ENCODE measurements at regions not wholly inside any gene's neighbourhood (a gene's known extent, or its start where the extent isn't known, plus 50 kb on each side); places are given as distances from the start of the nearest gene placed in this dataset.

DNA sequence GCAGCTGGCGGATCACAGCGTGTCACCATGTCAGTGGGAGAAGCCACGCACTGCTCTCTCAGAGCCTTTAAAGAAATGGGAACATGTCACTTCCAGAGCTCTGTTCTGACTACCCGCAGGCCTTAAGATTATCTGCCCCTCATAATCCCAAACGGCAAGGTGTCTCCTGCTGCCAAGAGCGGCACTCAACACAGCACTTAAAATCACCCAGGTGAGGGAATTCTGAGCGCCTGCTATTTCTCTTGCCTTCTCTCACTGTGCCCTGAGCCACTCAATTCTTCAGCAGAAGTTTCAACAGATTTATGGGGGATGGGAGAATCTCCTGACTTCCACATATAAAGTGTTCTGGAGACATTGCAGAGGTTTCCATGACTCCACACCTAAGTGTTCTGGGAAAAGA, 137.9 kb downstream of the LMO4 start:
- Mint-ChIP-seq H3K9me3 (no peaks in the 10 kb centered on the region), H3K4me1 (no peaks in the 10 kb centered on the region), H3K36me3 (no peaks in the 10 kb centered on the region), H3K4me3 (no peak overlapping the region), H3K27ac (no peak overlapping the region)
- DNase-seq (ENCODE audit: low spot score in 2 of 2) (no peak), ATAC-seq (no peak)

DNA sequence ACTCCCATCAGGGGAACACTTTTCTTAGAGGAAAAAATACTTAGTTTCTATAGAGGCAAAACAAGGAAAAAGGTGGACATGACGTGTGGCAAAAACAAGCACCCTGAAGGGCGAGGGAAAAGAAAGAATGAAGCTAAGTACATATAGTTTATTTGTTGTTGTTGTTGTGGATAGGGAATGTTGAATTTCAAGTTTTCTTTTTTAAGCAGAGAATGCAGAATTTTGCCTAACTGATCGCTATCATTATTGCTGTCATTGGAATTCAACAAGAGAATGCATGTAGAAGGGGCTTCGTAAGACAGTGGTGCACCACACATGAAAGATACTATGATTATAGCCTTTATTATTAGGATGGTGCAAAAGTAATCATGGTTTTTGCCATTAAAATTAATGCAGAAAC, 144.0 kb downstream of the LMO4 start:
- no peaks in the 10 kb centered on the region for H3K36me3 Mint-ChIP-seq
- no peak for DNase-seq (ENCODE audit: low spot score in 2 of 2)
- ATAC-seq, result no peak
- H3K4me3 Mint-ChIP-seq, result no peak overlapping the region
- no peak overlapping the region for H3K27ac Mint-ChIP-seq
- H3K4me1 Mint-ChIP-seq, result no peaks in the 10 kb centered on the region
- H3K9me3 Mint-ChIP-seq, result no peaks in the 10 kb centered on the region

DNA sequence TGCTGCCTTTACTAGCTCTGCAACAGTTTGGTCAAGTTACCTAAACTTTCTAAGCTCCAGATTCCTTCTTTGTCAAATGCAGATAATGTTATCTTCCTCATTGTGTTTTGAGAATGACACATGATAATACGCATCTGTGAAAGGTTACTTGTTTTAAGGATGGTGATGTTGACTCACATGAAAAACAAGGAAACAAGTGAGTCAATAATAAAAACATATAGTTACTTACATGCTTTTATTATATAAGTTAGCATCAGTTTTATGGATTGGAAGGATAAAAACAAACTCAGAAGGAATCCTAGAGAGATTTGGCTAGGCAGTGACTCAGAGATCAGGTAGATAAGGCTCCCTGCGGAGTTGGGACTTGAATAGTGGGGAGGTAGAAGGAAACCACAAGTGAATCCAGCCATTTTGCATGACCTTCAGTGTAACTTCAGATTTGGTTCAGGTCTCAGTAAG, 144.6 kb downstream of the LMO4 start:
- H3K27ac Mint-ChIP-seq, result no peak overlapping the region
- DNase-seq (ENCODE audit: low spot score in 2 of 2) (no peak), ATAC-seq (no peak)
- no peaks in the 10 kb centered on the region for H3K36me3 Mint-ChIP-seq
- H3K9me3 Mint-ChIP-seq, result no peaks in the 10 kb centered on the region
- H3K4me3 Mint-ChIP-seq, result no peak overlapping the region
- H3K4me1 Mint-ChIP-seq, result no peaks in the 10 kb centered on the region

DNA sequence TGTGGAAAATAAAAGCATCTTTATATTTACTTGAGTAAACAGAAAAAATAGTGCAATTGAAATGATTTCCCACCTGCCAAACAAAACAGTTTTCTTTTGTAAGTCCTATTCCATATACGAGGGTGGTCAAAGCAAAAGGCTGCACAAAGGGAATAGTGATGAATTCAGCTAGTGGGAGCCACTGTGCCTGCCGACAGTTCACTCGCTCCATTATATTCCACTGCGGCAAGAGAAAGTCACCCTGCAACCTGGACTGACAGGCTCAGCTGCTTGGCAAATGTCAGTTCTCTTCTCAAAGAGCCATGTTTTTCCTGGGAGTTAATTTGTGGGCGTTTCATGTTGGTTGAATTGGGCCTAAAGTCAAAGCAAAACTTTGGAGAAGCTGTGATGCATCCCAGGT, 145.4 kb downstream of the LMO4 start:
- H3K27ac Mint-ChIP-seq, result no peak overlapping the region
- no peak for DNase-seq (ENCODE audit: low spot score in 2 of 2)
- no peaks in the 10 kb centered on the region for H3K36me3 Mint-ChIP-seq
- no peak for ATAC-seq
- H3K4me1 Mint-ChIP-seq, result no peaks in the 10 kb centered on the region
- H3K4me3 Mint-ChIP-seq, result no peak overlapping the region
- H3K9me3 Mint-ChIP-seq, result no peaks in the 10 kb centered on the region

DNA sequence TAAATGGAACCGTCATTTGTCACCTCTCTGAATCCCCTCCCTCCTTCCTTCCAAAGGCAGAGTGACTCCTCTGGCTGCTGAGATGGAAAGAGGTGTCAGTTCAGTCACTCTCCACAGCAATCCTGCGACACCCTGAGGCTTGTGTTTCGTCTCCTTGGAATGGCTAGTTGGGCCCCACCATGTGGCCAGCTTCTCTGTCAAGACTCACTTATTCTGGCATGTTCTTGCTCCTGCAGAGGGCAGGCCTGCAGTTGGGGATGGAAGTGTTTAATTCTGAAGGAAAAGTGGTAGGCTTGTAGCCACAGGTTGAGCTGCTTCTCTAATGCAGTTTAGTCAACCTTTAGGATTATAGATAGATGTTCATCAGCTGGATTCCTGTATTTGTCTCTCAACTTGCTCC, 149.6 kb downstream of the LMO4 start:
- Mint-ChIP-seq H3K4me1 (no peaks in the 10 kb centered on the region), H3K36me3 (no peaks in the 10 kb centered on the region), H3K27ac (no peak overlapping the region), H3K9me3 (no peaks in the 10 kb centered on the region), H3K4me3 (no peak overlapping the region)
- ATAC-seq (no peak), DNase-seq (ENCODE audit: low spot score in 2 of 2) (no peak)

DNA sequence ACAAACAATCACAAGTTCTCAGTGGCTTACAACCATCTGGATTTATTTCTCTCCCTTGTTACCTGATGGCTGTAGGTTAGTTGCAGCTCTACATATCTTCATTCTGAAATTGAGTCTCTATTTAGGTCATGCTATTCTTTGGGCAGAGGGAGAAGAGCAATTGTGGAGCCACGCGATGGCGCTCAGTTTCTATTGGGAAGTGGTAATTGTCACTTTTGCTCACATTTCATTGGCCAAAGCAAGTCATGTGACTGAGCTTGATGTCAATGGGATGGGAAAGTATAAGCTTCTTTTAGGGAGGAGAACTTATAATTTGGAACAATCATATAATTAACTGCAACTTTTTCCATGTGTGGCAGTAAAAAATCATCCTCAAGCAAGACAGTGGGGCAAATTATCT, 166.5 kb downstream of the LMO4 start:
- Mint-ChIP-seq H3K9me3 (no peaks in the 10 kb centered on the region), H3K27ac (no peak overlapping the region), H3K4me1 (no peaks in the 10 kb centered on the region), H3K36me3 (no peaks in the 10 kb centered on the region), H3K4me3 (no peak overlapping the region)
- ATAC-seq (no peak), DNase-seq (ENCODE audit: low spot score in 2 of 2) (no peak)

DNA sequence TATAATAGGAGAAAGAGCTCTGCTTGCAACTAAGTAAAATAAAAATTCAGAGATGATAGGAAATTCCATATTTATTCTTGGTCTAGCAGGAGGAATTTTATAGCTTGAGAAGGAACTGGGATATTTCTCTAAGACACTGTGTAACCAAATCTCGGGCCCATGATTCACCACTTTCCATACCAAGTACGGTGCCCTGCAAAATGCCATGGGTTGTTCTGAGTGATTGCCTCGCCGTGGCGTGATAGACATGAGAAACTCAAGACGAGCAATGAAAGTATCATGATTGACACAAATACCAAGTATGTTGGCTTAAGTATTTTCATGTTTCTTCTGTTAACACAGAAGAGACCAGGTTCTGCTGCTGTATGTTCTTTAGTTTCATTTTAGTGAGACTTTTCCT, 167.2 kb downstream of the LMO4 start:
- ATAC-seq (no peak), DNase-seq (ENCODE audit: low spot score in 2 of 2) (no peak)
- no peaks in the 10 kb centered on the region for H3K36me3 Mint-ChIP-seq
- H3K4me1 Mint-ChIP-seq, result no peaks in the 10 kb centered on the region
- H3K4me3 Mint-ChIP-seq, result no peak overlapping the region
- no peak overlapping the region for H3K27ac Mint-ChIP-seq
- no peaks in the 10 kb centered on the region for H3K9me3 Mint-ChIP-seq

DNA sequence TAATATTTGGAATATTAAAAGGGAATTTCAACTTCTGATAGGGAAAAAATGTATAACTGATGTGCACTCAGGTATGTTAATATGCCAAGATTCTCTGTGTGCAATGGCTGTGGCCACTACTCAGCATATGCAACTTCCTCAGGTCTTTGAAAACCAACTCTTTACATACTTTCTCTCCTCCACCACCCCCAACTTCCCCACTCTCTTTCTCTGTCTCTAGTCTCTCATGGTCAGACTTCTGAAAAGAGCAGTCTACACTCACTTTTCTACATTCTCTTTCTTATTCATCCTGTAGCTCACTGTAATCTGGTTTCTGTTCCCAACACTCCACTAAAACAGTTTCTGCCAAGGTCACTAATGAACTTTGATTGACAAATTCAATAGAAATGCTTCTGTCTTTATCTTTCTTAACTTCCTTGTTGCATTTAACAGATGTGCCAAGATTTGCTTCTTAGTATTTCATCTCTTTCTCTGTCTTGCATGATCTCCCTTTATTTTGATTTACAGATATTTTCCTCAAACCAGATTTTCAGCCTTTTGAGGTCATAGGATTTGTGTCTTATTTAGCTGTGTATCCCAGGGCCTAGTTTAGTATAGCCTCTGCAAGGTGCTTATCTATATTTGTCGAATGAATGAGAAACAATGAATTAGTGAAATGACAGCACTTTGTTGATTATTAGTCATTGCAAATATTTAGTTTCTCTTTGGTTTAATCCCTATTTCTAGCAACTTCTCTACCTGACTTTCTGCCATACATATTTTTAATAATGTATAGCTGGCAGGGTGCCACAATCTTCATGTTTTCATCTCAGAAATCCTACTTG, 168.9 kb downstream of the LMO4 start:
- Mint-ChIP-seq H3K9me3 (no peaks in the 10 kb centered on the region), H3K4me1 (no peaks in the 10 kb centered on the region), H3K4me3 (no peak overlapping the region), H3K36me3 (no peaks in the 10 kb centered on the region), H3K27ac (no peak overlapping the region)
- DNase-seq (ENCODE audit: low spot score in 2 of 2) (no peak), ATAC-seq (no peak)

DNA sequence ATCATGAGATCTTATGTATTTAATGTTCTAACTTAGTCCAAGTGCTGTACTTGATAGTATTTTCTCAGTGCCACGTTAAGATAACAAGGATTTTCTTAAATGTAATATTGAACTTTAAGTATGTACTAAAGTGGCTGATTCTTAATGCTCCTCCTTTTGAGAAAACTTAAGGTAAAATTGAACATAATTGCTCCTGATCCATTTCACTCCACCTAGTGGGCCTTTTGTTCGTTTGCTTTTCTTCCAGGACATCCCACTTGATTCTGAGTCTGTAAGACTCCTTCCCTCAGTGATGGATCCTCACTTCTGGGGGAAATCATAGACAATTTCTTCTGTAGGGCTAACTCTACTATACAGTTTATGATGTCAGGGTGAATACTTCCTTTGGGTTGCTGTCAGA, 173.1 kb downstream of the LMO4 start:
- Mint-ChIP-seq H3K4me1 (no peaks in the 10 kb centered on the region), H3K9me3 (no peaks in the 10 kb centered on the region), H3K36me3 (no peaks in the 10 kb centered on the region), H3K27ac (no peak overlapping the region), H3K4me3 (no peak overlapping the region)
- ATAC-seq, result no peak
- no peak for DNase-seq (ENCODE audit: low spot score in 2 of 2)

DNA sequence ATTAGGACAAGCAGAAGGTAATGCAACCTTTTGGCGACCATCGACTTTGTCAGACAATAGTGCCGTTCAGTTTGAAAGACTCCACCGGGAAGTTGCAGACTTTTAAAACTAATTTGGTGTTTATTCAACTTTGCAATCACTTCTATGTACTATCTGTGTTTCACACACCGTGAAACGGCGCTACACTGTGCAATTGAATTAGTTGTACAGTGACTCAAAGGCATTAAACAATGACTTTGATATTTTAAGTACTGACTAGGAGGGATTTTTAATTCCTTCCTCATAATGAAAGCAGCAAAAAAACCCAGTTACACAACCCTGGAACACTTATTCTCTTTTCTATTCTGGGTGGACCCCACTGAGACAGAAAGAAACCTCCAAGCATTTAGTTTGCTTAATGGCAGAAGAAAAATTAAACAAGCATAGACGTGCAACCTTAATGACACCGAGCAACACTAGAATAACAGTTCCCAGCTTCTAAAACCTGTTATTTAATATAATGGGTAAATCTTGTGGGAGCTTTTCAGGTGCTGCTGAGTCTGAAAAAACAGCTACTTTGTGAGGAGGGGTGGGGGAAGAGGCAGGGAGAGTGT, 176.8 kb downstream of the LMO4 start:
- Mint-ChIP-seq H3K36me3 (no peaks in the 10 kb centered on the region), H3K4me1 (no peaks in the 10 kb centered on the region), H3K9me3 (no peaks in the 10 kb centered on the region), H3K4me3 (no peak overlapping the region), H3K27ac (no peak overlapping the region)
- DNase-seq (ENCODE audit: low spot score in 2 of 2) (no peak), ATAC-seq (no peak)

DNA sequence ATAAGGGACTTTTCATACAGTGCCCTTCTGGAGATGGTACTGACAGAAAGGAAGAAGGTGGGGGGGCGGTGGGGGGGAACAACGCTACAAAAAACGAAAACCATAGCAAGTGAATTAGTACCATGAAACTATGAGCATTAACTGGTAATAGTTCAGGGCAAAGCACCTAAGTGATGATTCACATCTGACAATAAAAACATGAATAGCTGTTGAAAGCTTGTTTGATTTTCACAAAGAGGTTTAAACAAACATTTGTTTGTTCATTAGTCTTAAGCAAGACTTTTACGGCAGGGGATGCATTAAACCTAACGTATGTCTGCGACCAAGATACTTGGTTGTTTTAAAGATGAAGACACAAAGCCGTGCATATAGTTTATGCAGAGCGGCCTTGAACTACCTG, 177.5 kb downstream of the LMO4 start:
- H3K4me3 Mint-ChIP-seq, result no peak overlapping the region
- DNase-seq (ENCODE audit: low spot score in 2 of 2) (no peak), ATAC-seq (no peak)
- no peaks in the 10 kb centered on the region for H3K9me3 Mint-ChIP-seq
- no peaks in the 10 kb centered on the region for H3K36me3 Mint-ChIP-seq
- no peaks in the 10 kb centered on the region for H3K4me1 Mint-ChIP-seq
- H3K27ac Mint-ChIP-seq, result no peak overlapping the region

DNA sequence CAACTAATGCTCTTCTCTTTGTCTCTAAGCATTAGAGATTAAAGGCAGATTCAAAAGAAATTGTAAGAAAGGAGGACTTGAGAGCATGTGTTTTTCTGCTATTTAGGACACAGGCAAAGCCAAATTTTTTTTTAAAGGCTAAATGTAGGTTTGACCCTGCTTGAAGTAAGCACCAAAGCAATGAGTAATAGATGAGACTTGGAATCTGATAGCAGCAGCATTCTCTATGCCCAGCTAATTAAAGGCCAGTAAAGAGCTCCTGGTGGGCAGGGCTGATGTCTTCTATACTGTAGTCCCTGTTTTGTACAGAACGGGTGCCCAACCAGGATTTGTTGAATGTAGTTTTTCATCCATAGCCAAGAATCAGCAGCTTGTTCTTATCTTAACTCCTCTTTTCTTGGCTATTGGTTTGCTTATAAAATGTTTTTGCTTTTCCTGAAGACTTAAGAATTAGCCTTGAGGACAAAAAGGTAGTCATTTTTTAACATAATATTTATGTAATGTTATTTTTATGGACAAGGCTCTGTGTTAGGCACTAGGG, 179.6 kb downstream of the LMO4 start:
- H3K4me1 Mint-ChIP-seq, result no peaks in the 10 kb centered on the region
- DNase-seq (ENCODE audit: low spot score in 2 of 2), result no peak
- no peaks in the 10 kb centered on the region for H3K9me3 Mint-ChIP-seq
- H3K36me3 Mint-ChIP-seq, result no peaks in the 10 kb centered on the region
- H3K4me3 Mint-ChIP-seq, result no peak overlapping the region
- no peak for ATAC-seq
- H3K27ac Mint-ChIP-seq, result no peak overlapping the region

DNA sequence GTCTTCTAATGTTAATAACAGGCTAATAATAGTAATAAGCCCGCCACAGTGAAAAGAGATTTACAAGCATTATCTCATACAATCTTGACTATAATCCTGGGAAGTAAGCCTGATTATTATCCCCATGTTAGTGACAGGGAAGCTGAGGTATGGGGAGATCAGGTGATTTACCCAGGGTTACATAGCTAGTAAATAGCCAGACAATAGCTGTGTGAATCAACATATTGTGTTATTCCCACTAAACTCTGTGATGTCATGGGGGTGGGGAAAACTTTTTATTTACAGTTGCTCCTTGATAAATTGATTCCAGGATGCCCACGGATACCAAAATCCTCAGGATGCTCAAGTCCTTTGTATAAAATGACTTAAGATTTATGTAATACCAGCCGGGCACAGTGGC, 181.9 kb downstream of the LMO4 start:
- no peak for ATAC-seq
- no peak for DNase-seq (ENCODE audit: low spot score in 2 of 2)
- no peak overlapping the region for H3K4me3 Mint-ChIP-seq
- no peaks in the 10 kb centered on the region for H3K4me1 Mint-ChIP-seq
- H3K36me3 Mint-ChIP-seq, result no peaks in the 10 kb centered on the region
- H3K9me3 Mint-ChIP-seq, result no peaks in the 10 kb centered on the region
- no peak overlapping the region for H3K27ac Mint-ChIP-seq

DNA sequence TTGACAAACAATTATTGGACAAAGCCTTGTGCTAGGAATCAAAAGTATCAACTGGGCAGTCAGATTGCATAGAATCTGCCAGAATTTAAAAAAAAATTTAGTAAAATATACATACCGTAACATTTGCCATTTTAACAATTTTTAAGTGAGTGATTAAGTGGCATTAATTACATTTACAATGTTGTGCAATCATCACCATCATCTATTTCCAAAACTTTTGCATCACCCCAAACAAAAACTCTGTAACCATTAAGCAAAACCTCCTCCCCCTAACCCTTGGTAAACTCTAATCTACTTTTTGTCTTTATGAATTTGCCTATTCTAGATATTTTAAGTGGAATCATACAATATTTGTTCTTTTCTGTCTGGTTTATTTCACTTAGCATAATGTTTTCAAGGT, 182.8 kb downstream of the LMO4 start:
- no peaks in the 10 kb centered on the region for H3K4me1 Mint-ChIP-seq
- H3K9me3 Mint-ChIP-seq, result no peaks in the 10 kb centered on the region
- no peak overlapping the region for H3K27ac Mint-ChIP-seq
- H3K36me3 Mint-ChIP-seq, result no peaks in the 10 kb centered on the region
- DNase-seq (ENCODE audit: low spot score in 2 of 2) (no peak), ATAC-seq (no peak)
- H3K4me3 Mint-ChIP-seq, result no peak overlapping the region

DNA sequence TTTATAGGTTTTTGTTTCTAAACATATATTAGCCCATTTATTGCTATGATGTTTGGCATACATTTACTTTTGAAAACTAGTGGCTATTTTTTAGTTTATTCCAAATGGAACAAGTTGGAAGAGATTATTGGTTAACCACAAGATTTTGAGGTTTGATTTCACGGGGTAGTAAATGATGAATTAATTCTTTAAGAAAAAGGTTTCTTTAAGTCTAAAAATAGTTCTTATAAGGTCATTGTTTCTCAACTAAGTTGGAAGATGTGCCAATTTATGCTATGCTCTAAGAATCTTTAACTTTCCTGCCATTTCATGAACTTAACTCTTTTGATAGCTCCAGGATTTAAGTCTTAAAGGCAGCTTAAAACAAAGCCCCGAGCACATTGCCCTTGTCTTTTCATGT, 183.8 kb downstream of the LMO4 start:
- H3K9me3 Mint-ChIP-seq, result no peaks in the 10 kb centered on the region
- H3K27ac Mint-ChIP-seq, result no peak overlapping the region
- H3K36me3 Mint-ChIP-seq, result no peaks in the 10 kb centered on the region
- H3K4me1 Mint-ChIP-seq, result no peaks in the 10 kb centered on the region
- no peak for ATAC-seq
- no peak for DNase-seq (ENCODE audit: low spot score in 2 of 2)
- no peak overlapping the region for H3K4me3 Mint-ChIP-seq

DNA sequence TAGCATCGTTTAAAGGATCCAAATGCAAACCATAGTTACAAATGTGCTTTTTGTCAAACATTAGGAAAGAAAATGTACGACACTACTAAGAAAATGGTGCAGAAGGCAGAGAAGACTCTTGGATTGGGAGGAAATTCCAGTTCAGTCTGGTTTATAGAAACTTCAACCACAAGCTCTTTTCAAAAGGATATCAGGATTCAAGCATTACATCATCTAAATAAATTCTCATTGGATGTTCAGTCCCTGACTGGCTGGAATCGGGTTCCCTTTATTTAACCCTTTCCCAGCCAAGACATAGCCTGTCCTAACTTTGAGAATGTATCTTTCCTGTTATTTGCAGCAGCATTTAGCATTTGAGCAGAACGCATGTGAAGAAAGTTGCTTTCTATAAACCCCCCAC, 184.6 kb downstream of the LMO4 start:
- H3K9me3 Mint-ChIP-seq, result no peaks in the 10 kb centered on the region
- H3K27ac Mint-ChIP-seq, result no peak overlapping the region
- H3K4me3 Mint-ChIP-seq, result no peak overlapping the region
- no peaks in the 10 kb centered on the region for H3K4me1 Mint-ChIP-seq
- H3K36me3 Mint-ChIP-seq, result no peaks in the 10 kb centered on the region
- DNase-seq (ENCODE audit: low spot score in 2 of 2) (no peak), ATAC-seq (no peak)

Measured in stimulated activated effector memory CD8-positive, alpha-beta T cell treated with anti-CD3 and anti-CD28 coated beads, Interleukin-12 subunit alpha, Interleukin-12 subunit beta, amount 100 ng/mL, for 72 hours (primary cell).